HG03442 (cell line): ENCODE measurements at regions not wholly inside any gene's neighbourhood (a gene's known extent, or its start where the extent isn't known, plus 50 kb on each side); places are given as distances from the start of the nearest gene placed in this dataset.
"Not testable (repeated sequence)": the region's sequence is repeated elsewhere in the genome, so short reads cannot be mapped to it uniquely, and the experiment has no call there.

Experiments used
- ATAC-seq: cut with Tn5 transposase; IDR thresholded peaks from one replicate; pipeline ENCODE4 v1.9.1; 2021; ENCODE audit warnings: mild to moderate bottlenecking, moderate library complexity; ENCODE audit not compliant: unreplicated experiment

DNA sequence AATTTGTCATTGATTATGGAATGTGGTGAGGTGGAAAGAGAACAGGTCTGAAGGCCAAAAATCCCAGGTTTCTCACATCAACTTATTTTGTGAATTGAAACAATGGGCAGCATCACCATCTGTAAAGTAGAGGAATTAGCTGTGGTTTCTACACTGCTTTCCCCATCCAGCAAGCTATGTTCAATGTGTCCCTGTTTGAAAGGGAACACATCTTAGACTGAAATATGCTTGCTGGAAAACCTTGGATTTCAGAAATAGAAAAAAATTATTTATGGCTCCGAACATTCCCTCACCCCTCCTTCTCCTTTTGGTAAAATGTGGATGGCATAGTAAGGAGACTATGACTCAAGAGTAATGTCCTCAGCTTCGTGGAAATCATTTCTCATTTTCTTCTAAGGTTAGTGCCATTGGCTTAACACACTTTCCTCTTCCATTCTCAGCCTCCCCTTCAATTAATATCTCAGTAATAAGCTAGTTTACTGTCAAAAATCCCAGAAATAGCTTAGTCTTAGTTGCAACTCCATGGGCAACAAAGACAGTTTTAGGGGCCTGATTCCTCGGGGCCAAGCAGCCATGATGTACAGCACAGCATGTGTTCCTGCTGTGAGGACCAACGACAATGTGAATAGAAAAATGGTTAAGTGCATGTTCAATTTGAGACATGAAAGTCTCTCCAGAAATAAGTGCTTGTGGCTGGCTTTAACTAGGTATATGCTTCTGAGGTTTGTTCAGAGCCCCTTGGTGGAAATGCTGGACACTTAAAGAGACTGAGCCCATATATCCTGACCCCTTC, 205.8 kb upstream of the SLC38A2 start:
- no peak for ATAC-seq

DNA sequence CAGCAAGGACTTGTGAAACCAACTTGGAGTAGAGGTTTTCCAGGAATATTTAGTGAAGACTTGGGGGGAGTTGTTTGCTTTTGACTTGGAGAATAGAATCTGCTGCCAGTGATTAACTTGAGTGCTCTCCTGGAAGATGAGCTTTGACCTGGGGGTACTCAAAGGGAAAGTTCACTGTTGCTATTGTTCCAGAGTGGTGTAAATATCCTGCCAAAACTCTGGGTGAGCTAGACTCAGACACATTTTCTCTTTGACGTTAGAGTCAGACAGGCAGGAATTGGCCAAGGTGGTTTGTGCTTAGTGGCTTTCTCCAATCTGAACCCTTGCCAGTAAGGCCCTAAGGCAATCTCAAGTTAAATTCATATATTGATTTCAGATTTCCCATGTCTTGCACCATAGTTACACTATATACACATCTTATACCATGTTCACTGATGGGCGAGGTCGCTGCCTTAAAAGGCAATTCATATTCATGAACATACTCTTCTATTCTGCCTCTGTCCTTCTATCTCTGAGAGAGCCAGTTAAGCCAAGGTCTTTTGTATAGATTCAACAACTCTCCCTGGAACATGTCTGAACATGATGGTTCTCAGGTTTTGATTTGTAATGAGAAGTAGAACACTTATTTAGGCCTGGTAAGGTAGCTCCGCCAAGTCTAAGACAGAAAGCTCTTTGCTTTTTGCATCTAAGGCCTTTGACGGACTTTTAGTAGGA, 204.6 kb upstream of the SLC38A2 start:
- ATAC-seq: no peak

DNA sequence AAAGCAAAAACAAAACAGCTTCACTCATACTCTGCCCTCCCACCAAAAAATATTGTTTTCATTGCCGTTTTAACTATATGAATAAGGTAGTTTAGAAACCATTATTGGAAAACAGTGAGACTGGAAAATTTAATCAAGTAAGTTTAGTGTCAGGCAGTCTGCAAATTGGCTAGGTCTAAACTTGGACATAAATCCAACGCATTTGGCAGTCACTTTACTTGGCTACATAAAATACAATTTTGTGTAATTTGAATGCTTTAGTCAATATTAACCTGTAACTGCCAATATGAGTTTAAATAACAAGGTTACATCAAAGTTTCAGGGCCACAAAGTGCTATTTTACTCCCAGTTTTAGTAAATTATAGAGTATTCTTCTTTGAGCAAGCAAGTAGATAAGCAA, 202.3 kb upstream of the SLC38A2 start:
- ATAC-seq: no peak

DNA sequence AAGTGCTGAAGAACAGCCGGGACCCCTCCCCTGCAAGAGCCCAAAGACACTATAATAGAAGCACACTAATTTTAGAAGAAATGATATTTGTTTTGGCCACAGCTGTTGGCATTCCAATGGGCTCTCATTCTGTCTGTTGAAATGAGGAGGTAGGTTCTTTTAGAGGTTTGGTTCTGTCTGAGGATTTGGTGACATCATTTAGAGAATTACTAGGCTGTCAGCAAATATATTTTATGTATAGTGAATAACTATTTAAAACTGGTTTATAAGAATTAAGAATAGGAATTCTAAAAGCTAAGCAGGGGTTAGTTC, 200.7 kb upstream of the SLC38A2 start:
- no peak for ATAC-seq

DNA sequence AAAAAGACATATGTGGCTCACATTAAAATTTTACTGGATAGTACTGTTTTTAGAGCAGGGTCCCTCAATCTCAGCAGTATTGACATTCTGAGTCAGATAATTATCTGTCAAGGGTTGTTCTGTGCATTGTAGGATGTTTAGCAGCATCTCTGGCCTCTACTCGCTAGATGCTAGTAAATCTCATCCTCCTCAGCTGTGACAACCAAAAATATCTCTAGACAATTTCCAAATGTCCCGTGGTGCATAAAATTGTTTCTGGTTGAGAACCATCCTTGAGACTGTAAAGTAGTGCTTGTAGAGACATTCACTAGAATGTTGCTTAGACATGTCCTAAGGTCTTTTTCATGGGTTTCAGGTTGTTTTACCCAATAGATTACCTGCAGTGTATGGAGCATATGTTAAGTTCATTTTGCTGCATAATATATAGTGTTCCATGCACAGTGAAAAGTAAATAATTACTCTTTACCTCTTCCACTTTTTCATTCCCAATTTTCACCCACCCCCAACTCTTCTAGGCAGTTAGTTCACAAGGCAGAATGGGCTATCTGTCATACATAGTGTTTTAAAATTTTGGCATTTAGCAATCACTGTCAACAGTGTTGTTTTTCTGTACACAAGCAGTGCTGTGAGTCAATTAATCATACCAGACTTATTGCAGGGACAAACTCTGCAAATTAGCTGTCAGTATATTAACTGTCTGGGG, 200.2 kb upstream of the SLC38A2 start:
- ATAC-seq: no peak

DNA sequence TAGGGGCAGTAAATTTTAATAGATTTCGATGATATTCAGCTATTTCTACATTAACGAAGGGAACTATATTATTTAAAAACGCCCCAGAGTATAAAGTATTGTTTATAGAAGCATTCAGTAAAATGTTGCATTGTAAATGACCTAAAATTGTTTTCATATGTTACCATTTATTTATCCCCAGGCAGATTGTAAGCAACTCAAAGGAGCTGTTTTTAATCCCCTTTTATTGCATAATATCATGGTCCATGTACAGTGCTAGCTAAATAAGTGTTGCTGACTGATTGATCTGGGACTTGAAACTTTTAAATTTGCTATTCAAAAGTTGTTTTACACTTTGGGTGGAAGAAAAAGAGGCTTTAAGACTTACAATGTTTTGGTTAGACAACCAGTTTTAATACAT, 199.0 kb upstream of the SLC38A2 start:
- no peak for ATAC-seq

DNA sequence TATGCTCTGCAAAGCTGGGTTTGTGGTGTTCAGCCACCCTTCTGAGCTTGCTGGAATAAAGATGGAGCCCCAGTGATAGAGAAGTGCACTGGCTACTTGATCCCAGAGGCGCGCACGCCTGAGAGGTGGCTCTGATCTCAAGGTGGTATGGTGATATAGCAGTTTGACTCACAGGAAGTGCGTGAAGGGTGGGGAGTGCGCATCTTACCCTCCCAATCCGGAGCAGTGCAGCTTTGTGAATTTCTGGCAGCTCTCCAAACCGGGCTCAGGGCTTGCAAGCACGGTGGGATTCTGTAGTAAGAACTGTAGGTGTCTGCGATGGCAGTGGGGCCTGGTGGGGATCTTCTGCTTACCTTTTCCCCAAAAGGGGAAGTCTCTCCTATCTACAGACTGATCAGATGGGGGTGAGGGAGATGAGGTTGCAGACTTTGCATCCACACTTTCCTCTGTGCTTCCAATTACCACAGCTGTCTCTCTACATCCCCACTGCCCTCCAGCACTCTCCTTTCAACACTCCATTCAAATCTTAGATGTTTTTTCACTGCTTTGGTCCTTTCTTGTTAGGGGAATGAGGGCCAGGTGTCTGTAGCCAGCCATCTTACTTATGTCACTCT, 197.4 kb upstream of the SLC38A2 start:
- no peak for ATAC-seq

DNA sequence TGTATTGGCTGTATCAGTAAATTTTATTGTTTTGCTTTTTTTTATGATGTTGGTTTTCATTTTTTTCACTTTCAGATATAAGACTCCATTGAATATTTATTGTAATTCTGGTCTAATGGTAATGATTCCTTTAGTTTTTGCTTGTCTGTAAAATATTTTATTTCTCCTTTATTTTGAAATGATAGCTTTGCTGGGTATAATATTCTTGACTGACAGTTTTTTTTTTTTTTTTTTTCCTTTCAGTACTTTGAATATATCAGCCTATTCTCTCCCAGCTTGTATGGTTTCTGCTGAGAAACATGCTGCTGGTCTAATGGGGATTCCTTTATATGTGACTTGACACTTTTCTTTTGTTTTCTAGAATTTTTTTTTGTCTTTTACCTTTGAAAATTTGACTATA, 195.1 kb upstream of the SLC38A2 start:
- no peak for ATAC-seq

DNA sequence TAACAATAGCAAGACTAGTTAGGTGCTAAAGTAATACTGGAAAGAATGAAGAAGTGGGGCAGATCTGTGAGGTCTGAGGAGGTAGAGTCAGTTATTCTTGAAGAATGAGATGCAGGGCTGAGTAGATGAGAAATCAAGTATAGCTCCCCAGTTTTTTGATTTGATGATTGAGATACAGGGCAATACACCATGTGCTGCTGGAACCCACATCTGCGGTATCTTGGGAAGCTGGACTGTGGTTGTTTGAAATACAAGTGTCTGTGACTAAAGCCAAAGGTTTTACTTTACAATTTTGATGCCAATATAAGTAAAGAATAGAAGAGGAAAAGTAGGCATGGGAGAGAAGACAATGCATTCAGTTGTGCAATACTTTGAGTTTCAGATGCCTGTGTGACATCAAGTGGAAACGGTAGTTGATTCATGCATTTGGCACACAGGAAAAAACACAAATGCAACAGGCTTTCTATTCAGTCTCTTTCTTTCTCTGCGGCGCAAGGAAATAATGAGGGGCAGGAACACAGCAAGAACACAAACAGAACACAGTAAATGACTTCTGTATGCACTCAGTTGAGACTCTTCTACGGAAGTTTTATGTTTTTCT, 190.2 kb upstream of the SLC38A2 start:
- ATAC-seq: no peak

DNA sequence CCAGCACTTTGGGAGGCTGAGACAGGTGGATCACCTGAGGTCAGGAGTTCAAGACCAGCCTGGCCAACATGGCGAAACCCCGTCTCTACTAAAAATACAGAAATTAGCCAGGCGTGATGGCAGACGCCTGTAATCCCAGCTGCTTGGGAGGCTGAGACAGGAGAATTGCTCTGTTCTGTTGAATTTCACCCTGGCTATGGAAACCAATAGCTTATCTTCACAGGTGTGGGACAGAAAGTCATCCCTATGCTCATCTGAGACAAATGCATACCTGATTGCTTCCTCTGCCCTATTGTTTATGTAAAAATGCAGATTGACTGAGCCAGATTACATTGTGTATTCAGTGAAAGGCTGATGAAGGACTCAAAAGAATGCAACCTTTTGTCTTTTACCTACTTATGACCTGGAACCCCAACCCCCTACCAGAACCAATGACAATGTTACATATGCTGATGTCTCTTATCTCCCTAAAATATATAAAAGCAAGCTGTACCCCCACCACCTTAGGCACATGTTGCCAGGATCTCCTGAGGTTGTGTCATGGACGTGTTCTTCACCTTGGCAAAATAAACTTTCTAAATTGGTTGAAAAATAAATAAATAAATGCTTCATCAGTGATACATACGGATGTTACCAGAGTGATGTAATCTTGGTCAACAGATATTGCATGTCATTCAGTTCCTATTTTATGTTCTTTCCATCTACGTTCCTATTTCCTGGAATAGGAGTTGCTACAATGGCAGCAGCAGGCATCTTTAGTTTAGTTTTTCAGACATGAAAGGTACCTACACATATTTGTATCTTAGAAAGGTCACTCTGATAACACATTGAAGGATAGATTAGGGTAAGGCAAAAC, 189.4 kb upstream of the SLC38A2 start:
- ATAC-seq: not testable (repeated sequence)

DNA sequence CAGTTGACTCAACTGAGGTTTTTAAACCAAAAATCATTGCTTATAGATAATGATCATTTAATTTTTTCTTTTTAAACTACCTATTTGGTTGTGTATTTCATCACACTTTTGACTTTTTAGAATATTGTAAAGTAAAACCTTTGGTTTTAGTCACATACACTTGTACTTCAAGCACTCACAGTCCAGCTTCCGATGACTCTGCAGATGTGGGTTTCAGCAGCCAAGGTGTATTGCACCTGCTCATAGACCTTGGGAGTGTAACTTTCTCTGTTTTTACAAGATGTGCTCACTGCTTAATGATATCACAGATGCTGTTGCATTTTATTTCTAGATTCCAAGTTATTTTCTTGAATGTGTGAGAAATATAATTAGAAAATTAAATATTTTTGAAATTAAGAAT, 188.3 kb upstream of the SLC38A2 start:
- no peak for ATAC-seq

DNA sequence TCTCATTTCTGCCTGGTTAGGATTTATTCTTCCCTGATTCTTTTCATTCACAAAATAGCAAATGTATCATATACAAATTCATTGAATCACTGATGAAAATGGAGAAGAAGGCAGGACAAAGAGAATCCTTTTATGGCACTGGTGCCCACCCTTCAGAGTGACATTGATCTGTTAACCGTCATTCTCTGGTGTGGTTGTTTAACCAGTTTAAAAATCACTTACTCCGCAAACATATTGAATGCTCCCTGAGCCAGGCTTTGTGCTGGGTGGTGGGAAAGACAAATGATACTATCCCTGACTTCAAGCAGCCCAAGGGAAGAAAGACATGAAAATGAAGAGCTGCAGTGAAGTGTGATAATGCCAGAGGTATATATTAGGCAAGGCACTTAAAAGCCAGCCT, 187.5 kb upstream of the SLC38A2 start:
- ATAC-seq: no peak

DNA sequence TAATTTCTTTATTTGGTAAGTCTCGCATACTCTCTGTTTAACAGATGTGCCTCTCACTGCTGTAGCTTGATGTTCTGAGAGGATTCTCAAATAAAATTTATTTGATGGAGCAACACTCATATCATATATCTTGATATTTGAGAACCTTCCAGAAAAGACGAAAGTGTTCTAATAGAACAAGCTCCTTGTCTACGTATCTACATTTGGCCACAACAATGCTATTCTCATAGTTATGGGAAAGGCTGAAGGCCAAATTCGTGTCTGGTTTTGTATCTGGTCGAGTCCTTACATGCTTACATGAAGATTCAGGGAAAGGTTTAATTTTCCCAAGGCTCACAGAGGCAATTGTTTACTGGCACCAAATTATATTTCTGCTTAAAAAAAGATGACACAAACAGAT, 186.7 kb upstream of the SLC38A2 start:
- no peak for ATAC-seq

DNA sequence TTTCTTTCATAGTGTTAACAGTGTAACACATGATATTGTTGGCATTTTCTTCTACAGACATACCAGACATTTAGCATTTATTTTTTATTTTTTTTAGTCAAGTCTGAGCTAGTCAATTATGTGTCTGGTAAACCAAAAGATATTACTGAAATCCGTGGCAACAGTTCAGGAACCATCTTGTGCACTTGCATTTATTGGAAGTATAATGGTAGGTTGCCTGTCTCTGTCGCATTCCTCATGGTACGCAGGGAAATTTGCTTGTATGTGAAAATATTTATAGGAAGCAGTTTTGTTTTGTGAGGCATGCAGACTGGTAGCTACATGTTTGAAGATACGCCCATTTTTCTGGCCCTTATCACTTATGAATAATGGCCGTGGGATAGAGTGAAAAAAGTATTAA, 186.1 kb upstream of the SLC38A2 start:
- ATAC-seq: no peak

DNA sequence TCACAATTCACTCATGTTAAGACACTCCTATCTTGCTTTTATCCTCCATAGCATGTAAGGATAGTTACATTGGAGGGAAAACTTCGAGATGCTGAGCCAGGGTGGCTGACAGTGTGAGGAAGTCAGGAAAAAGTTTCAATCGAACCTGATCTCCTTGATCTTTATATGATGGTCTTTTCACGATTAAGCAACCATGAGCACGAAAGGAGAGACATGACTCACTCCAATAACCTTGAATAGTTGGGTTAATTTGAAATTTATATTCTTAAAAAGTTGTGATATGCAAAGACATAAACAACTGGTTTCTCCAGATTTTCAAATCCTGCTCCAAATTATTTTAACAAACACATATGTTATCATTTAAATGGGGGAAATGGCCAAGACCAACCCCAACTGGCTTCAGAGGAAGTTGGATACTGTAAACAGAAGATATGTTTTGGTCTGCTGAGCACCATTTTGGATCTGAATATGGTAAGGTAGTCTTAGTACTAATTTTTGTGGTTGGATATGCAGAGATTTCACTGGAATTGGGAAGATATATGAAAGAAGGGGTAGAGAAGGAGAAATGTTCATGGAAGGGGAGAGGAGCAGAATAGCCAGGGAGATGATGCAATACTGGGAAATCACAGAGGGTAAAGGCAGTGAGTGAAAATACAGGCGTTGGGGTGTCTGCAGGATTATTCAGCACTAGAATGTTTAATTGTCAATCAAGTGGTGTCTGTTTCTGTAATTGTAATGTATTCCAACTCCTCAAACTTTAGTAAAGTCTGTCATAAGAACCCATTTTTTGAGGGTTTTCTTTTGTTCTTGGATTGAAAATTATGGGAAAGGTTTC, 185.2 kb upstream of the SLC38A2 start:
- ATAC-seq: no peak

DNA sequence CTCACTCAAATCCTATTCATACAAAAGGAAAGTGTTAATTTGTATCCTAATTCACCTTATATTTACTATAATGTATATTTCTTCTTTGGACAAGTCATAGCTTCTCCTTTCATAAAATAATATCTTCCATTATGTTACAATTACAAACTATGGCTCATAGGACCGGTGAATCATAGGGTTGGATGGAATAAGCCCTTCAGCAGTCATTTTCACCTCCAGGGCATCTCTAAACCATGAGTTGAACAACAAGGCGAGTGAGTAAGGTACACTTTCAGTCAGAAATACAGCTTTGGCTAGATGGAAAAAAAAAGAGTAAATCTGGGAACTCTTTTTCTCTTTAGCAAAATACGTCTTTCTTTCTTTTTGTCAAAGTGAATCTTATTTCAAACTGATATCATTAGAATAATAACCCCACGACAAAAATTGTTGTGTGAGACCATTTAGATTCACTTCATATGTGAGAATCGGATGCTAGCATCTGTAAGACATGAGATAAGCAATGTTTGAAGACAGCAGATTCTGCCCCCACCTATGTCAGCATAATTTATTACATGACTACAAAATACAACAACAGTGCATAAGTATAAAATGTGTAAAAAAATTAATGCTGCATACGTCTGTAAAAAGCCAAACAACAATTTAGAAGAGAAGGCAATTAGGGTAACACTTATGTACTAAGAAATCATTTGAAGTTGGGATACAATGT, 184.4 kb upstream of the SLC38A2 start:
- ATAC-seq: no peak

DNA sequence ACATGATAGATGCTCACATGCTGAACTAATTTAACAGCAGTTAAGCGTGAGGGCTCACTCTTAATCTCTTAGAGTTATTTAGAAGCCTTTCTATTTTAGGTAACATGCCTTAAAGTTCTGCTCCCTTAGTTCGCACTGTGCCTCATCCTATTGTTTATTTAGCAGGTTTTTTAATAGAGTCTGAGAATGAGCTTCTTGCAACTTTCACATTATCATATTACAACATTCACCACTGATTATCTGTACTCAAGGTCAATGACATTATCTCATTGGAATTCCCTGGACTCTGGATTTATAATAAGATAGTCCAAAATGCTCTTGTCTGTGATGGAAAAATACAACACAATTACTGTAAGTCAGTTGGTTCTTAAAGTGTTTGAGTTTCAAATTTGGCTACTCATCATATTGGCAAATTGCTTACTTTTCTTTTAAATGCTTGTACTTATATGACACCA, 183.6 kb upstream of the SLC38A2 start:
- no peak for ATAC-seq

DNA sequence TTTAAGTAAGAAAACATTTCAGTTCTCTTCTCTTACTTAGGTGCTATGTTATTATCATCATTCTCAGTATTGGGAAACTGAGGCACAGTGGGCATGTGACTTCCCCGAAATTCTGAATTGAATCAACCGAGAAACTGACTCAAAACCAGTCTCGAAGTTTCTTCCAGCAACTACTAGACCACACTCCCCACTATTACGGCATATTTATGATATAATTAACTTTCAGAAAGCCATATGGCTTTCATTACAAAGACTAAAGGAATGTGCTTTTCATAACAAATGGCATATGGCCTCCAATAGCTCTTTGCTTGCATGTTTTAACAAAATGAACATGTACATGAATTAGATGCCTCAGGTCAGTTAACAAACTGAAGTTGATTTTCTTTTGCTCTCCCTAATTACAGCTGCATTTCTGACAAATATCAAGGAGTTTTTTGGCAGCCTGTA, 182.9 kb upstream of the SLC38A2 start:
- no peak for ATAC-seq

DNA sequence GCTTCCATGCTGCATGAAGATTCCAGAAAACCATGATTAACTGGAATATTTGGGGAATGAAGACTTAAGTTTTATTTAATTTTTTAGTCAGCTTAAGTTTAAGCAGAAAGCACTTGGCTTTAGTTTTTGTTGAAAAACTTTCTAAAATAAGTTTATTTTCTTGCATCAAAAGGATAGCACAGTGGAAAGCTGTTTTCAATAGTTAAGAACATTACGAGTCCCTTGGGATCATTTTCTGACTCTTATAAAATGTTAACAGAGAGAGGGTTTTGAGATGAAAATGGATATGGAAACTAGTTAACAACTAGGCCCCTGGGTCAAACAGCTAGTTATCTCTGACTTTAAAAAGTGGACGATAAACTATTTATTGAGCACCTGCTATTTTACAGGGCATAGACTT, 181.9 kb upstream of the SLC38A2 start:
- ATAC-seq: no peak
